ENCODE measurements at regions not wholly inside any gene's neighbourhood (a gene's known extent, or its start where the extent isn't known, plus 50 kb on each side); places are given as distances from the start of the nearest gene placed in this dataset.

- DNase-seq = no peak
These were observed 1135.0 kb upstream of the WWC1 start for GRCh38 chr5:167156446-167156845.

GRCh38 chr5:167158588-167158987 is 1132.9 kb upstream of the WWC1 start:
- no peak for DNase-seq

DNA sequence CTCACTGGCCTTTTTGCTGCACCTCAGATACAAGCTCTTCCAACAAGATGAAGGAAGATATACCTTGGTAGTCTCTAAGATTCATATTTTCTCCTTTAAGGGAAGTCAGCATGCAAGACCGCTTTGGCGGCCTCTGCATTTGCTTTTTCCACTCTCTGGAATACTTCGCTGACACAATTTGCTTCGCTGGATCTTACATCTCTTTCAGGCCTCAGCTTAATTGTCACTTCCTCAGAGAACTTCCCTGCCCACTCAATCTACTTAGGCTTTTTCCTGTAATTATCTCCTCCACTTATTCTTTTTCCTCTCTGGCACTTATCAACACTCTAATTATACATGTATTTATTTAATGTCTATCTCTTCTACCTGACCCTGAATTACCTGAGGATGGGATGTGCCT is 1131.1 kb upstream of the WWC1 start:
- no peak for DNase-seq

DNA sequence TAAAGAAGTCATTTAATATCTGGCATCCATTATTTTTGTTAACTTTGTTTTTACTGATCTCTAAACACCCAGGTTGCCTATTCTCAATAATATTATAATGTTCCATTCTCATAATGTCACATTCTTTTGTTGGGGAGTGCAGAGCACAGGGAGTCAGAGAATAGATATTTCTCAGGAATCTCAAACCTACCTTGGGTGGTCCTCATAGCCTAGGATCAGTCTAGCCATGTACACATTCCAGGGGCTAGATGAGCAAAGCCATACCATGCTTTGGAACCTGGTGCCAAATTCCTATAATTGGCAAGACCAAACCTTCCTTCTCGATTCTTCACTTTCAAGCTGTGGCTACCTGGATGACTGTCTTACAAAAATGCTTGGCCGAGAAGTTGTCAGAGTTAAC is 1124.7 kb upstream of the WWC1 start:
- DNase-seq = no peak

DNA sequence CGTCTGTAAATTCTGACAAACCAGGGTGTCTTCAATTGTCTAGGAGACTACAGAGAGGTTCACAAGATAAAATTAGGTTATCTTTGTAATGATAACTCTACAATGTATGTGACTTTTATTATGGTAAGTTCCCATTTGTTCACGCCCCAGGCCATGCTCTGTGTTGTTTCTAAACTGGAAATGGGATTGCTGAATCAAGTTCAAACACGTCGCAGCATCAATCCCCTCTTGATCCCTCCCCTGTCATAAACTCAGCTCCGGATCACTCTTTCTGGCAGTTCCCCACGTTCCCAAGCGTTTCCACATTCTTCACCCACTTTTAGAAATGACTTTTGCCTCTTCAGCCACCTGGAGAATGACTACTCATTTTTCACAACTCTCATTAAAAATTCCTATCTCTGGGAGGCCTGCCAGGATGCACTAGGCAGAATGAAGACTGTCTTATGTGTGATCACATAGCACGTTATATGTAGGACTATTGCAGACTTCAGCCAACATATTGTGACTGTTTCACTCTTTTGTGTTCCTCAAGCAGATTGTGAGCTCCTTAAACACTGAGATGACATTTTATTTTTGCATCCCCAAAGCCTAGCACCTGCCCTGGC is 1124.2 kb upstream of the WWC1 start:
- no peak for DNase-seq

DNA sequence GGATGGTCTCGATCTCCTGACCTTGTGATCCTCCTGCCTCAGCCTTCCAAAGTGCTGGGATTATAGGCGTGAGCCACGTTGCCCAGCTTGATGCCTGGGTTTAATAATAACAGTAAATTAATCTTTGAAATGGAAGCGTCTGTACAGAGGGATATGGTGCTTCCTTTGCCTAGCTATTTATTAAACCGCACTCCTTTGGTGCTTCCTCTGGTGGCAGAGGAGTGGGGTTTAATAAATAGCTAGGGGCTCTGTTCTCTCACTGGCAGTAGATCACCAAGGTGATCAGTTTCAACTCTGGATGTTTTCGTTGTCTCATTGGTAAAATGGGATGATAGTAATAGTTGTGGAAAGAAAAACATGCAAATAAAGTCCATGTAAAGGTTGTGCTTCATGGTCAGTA is 1122.5 kb upstream of the WWC1 start:
- no peak for DNase-seq

DNA sequence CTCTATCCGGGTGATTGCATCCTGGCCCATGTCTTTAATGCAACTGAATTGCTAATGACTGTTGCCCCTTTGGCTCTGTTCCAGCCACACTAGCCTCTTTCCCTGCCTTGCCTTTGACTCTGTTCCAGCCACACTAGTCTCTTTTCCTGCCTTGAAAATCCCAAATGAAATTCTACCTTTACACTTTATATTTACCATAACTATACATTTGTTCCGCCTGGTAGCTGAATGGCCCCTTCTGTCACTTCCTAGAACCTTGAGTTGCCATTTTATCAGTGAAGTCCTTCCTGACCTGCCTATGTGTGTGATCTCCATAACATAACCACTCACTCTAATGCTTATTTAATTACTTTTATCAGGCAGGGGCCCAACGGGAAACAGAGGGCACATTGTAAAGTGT is 1120.4 kb upstream of the WWC1 start:
- no peak for DNase-seq

DNA sequence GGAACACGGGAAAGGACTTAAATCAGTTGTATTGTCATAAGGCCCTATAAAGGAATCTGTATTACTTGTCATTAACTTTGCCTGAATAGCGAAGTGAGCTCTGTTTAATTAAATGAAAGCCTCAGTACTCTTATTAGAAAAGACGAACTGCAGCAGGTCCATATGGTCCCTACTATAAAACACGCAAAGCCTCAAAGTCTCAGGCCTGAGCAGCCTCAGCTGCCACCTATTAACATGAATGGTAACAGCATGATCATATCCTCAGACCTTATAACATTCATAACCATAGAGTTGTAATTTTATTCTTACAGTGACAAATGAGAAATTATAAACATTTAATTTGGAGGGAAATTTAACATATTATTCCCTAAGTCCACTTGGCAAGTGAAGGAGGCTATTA is 1113.7 kb upstream of the WWC1 start:
- DNase-seq = no peak

DNA sequence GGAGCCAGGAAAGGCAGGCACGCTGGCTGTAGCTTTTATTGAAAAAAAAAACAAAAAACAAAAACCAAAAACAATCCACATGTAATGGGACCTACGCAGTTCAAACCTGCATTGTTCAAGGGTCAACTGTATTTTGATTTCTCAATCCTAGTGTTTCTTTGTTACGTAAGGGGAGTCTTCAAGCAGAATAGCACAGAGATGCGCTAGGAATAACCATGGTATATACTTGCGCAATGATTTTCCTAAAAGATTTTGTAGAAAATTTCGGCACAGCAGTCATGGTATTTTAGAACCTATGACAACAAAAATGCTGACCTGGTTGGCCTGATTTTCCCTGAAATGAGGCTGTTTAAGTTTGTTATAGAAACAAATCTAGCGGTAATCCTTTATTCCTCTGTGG is 1110.5 kb upstream of the WWC1 start:
- no peak for DNase-seq

- DNase-seq = no peak
These were observed 1085.6 kb upstream of the WWC1 start for GRCh38 chr5:167205881-167206280.

- no peak for DNase-seq
These were observed 1084.4 kb upstream of the WWC1 start for GRCh38 chr5:167207081-167207480.

DNA sequence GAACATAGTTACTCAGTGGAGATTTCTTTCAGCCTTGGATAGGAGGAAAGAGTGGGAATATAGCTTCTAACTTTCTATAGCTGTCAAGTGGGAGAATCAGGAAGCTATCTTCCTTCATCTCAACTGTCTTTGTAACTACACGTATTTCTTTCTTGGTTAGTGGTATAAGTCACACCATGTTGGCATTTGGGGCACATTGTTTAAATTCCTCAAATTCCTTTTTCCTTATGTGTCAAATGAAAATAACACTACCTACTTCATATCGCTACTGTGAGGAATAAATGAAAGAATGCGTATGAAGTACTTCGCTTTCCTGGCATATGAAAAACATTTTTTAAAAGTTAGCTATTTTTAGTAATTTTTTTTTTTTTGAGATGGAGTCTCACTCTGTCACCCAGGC is 1082.5 kb upstream of the WWC1 start:
- no peak for DNase-seq

DNA sequence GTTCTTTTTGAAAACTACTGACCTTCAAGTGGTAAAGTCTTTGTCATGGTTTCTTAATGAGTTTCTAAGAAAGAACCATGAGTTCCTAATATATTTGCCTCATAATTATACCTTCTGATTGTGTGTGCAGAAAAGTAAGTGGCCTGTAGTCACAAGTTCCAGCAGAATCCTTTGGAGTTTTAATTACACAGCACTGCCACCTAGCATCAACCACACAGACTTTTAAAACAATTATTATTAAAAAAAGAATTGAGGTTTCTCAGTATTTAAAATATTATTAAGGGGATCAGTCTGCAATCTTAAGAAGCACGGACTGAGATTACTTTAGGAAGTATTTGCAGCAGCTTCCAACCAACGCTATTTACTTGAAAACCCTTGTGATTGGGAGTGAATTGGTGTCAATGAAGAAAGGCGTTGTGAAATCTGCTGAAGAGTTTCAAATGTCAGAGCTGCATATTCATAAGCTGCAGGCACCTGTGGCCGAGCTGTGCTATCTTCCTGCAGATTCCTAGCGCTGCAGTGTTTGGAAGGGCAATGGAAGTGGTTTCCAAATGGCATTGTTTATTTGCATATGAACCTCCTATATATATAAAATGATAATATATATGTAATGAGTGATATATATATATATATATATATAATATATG is 1074.2 kb upstream of the WWC1 start:
- DNase-seq = no peak

GRCh38 chr5:167219298-167219697 is 1072.1 kb upstream of the WWC1 start:
- DNase-seq = no peak

DNA sequence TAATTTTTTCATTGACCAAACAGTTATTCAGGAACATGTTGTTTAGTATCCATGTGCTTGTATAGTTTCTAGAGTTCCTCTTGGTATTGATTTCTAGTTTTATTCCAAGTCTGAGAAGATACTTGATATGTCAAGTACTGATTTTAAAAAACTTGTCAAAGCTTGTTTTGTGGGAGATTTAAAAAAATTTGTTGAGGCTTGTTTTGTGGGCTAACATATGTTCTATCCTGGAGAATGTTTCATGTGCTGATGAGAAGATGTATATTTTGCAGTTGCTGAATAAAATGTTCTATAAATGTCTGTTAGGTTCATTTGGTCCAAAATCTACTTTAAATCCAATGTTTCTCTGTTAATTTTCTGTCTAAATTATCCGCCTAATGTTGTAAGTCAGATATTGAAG is 1065.1 kb upstream of the WWC1 start:
- DNase-seq = no peak

DNA sequence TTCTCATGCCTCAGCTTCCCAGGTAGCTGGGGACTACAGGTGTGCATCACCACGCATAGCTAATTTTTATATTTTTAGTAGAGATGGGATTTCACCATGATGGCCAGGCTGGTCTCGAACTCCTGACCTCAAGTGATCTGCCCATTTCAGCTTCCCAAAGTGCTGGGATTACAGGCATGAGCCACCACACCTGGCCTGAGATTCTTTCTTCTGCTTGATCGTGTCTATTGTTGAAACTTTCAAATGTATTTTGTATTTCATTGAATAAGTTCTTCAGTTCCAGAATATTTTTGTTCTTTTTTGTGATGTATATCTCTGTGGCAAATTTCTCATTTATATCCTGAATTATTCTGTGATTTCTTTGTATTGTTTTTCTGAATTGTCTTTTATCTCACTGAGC is 1063.3 kb upstream of the WWC1 start:
- DNase-seq = no peak

DNA sequence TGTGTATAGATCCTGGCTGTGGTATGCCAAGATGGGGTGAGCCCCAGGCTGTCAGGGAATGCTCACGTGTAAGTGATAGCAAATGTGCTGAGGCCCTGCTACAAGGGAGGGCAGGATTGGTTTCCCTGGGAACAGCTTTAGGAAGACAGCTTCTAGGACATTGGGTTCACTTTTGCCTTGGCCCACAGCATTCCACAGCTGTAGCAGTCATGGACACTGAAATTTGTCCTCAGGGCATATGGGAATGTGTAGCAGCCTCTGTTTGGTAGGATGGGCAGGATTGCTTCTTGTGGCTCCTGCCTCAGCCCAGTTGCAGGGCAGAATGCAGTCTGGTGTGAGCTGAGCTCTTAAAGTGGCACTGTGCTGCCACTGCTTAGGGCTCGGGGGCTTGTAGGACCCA is 1061.7 kb upstream of the WWC1 start:
- no peak for DNase-seq

DNA sequence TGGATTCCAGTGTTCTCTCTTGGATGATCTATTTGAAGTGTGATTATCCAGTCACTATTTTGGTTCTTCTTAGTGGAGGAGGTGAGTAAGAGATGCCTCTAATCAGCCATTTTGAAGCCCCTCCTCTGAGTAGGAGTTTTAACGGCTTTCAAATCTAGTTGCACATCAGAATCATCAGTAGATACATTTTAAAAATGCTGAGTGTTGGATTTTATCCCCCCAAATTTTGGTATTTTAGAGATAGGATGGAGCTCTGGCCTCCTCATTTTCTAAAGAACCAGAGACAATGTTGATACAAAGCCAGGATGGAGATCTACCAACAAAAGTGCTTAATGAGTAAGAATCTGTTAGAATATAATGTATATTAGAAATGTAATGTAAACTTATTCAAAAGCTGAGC is 1061.0 kb upstream of the WWC1 start:
- no peak for DNase-seq

DNA sequence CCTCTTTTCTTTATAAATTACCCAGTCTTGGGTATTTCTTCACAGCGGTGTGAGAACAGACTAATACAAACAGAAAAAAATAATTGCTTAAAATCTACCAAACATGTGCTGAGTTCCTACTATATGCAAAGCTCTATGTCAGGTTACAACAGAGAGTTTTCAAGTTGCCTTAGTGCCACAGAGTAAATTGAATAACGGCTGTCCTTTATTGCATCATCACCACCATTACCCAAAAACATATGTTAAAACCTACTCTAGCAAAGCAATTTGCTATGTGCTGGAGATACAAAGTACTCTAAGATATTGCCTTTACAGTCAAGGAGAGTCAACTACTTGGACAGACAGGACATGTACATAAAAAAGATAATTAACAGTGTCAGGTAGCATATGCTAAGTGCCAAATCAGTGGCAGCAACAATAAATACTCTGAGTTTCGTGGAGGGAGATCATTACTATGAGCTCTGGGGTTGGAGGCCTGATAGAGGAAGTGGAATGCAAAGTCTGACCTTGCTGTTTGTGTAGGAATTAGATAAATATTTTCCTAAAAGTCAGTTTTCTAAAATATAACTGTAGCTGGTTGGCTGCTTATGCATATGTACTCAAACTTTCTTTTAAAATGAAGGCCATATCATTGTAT is 1058.7 kb upstream of the WWC1 start:
- DNase-seq = no peak

DNA sequence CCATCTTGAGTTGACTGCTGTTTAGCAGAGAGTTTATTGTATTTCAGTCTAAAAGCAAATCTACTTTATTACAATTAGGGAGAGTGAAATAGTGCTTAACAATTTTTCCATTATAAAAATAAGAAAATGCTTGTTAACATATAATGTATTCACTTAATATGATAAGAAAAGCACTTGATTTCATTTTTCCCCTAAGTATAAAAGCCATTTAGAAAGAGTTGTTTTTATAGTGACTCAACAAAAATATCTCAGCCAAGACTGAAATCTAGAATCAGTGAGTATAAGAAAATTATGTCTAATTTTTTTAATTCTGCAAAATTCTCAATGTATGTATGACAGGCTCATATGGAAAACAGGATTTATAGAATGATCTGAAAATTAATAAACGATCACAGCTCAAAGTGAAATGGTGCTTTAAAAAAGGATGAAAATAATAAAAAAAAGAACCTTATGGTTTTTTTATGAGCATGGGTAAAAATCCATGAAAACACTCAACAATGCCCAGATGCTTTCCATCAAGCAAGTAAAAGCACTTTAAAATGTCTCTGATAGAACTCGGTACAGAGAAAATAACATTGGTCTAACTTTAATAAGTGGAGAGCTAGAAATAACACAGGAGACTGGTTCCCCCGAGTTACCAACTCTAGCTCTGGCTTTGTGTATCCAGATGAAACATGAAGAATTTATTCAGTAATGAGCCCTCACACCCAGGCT is 1057.8 kb upstream of the WWC1 start:
- DNase-seq = no peak

GRCh38 chr5:167241436-167242067 is 1049.9 kb upstream of the WWC1 start:
- DNase-seq = no peak

GRCh38 chr5:167242701-167243100 is 1048.7 kb upstream of the WWC1 start:
- DNase-seq = no peak

- no peak for DNase-seq
These were observed 1048.0 kb upstream of the WWC1 start for GRCh38 chr5:167243463-167243862.

DNA sequence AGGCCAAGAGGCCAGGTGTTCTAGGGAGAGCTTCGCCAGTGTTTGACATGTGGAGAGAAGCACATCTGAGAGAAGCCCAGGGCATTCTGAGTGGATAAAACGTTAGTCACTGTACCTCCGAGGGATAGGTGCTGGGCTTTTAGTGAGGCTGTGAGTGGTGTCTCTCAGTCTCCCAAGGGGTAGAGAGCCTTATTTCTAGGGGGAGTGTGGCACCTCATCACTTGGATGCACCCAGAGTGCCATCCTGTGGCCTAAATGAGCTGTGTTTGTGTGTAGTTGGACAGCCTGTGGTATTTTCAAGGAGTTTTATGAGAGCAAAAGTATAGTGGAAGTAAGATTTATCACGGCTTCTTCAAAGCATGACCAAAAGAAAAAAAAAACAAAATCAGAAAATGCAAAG is 1046.9 kb upstream of the WWC1 start:
- no peak for DNase-seq

All from SIG-M5 (cell line).